Lung (tissue), 11 donors: ENCODE measurements at regions not wholly inside any gene's neighbourhood (a gene's known extent, or its start where the extent isn't known, plus 50 kb on each side); places are given as distances from the start of the nearest gene placed in this dataset.

Experiments used
- ATAC-seq: fragments of 200-7000 bp; cut with Tn5 transposase; one replicate; pipeline ENCODE4 v1.9.1; 2020; ENCODE audit warnings: moderate number of reproducible peaks; ENCODE audit not compliant: insufficient read depth, low FRiP score
- DNase-seq, 3 donors: peaks; one replicate each; pipeline ENCODE4 v3.0.0-alpha.2; 2013 to 2017
- H3K27ac ChIP-seq, 2 donors: one replicate each; pipeline ENCODE4 v1.5.1; 2013; ENCODE audit warnings: mild to moderate bottlenecking in 2 of 2, moderate library complexity in 2 of 2, control low read depth in 1 of 2, inconsistent platforms in 1 of 2, low read depth in 1 of 2, low read length in 1 of 2
- H3K27me3 ChIP-seq, 3 donors: one replicate each; pipeline ENCODE4 v1.5.1; 2013; ENCODE audit warnings: low read length in 2 of 3; ENCODE audit not compliant: control insufficient read depth in 3 of 3, insufficient read depth in 3 of 3
- H3K36me3 ChIP-seq, 4 donors: one replicate each; pipeline ENCODE4 v1.5.1; 2013; ENCODE audit warnings: low read length in 4 of 4, mild to moderate bottlenecking in 1 of 4, moderate library complexity in 1 of 4; ENCODE audit not compliant: control insufficient read depth in 4 of 4, insufficient read depth in 4 of 4
- H3K4me1 ChIP-seq, 5 donors: one replicate each; pipeline ENCODE4 v1.5.1; 2013; ENCODE audit warnings: low read length in 5 of 5, mild to moderate bottlenecking in 2 of 5, moderate library complexity in 1 of 5; ENCODE audit not compliant: control insufficient read depth in 5 of 5, insufficient read depth in 5 of 5
- H3K4me3 ChIP-seq: one replicate; pipeline ENCODE4 v1.5.1; 2013; ENCODE audit warnings: mild to moderate bottlenecking, control low read depth, moderate library complexity
- H3K9ac ChIP-seq, 2 donors: one replicate each; pipeline ENCODE4 v1.5.1; 2013; ENCODE audit warnings: low read length in 2 of 2, control low read depth in 1 of 2; ENCODE audit not compliant: insufficient read depth in 1 of 2
- H3K9me3 ChIP-seq, 4 donors: one replicate each; pipeline ENCODE4 v1.5.1; 2013; ENCODE audit warnings: low read length in 3 of 4, mild to moderate bottlenecking in 1 of 4, moderate library complexity in 1 of 4; ENCODE audit not compliant: control insufficient read depth in 4 of 4, insufficient read depth in 3 of 4
- CTCF ChIP-seq: IDR thresholded peaks from 2 replicates; pipeline ENCODE4 v1.5.1; 2012; ENCODE audit warnings: mild to moderate bottlenecking; ENCODE audit errors: control extremely low read depth, extremely low read depth
- WGBS, 2 donors: extraction: QIAGEN DNeasy Blood & Tissue Kit; methylation state at CpG; one replicate each; pipeline ENCODE4 v1.1.7; 2013; 5-methylcytosine and 5-hydroxymethylcytosine counted together
- donor health status: control.
- donor health status: control.
- donor health status: Bipolar disorder and iron deficiency.
- donor health status: healthy.
- donor health status: DM: yes; HTN: yes; CAD: no.

DNA sequence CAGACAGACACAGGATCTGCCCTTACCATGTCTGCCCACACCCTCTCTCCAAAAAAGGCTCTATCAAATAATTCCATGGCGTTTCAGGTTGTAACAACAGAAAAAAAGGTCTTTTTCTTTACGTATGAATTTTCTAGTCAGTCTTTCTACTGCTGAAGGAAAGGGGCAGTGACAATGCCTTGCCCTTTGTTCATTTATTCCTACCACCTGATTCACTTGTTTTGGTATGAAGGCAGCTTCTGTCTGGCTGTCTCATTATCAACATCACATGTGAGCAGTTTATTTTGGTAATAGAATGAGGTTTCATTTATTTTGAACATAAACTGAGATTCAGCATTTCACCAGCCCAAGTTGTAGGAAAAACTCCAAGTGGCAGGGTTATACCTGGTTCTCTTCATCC, 94.3 kb upstream of the KLF7 start:
- H3K27me3 ChIP-seq: peaks cover 0 to 5% (median 0%) of the 10 kb centered on the region in 3 donors
- H3K9me3 ChIP-seq: no peaks in the 10 kb centered on the region
- no peaks in the 10 kb centered on the region for H3K36me3 ChIP-seq
- no peak overlapping the region for H3K4me3 ChIP-seq
- ATAC-seq: no peak
- H3K4me1 ChIP-seq: peaks cover 0 to 20% (median 0%) of the 10 kb centered on the region in 5 donors
- 93 to 96% methylated on average over 2 of the region's 2 CpGs for WGBS, 2 donors
- TF ChIP-seq CTCF: no peak
- no peak overlapping the region for H3K27ac ChIP-seq
- H3K9ac ChIP-seq: no peak overlapping the region
- DNase-seq: no peak

DNA sequence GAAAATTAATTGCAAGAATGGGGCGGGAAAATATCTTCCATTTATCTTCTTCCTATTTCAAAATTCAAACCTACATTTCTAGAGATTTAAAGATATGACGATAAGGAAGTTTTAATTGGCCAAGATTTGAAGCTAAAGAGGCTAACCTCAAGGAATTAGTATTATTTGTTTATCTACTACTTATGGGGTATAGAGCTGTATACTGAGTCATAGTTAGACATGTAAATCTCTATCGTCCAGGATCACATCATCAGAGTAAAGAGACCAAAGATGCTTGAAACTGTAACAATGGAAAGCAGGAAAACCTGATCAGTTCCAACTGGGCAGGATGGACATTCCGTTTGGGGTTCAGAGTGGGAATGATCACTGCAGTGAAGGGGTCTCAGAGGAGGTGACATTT, 95.2 kb upstream of the KLF7 start:
- Histone ChIP-seq H3K9ac (no peak overlapping the region), H3K27me3 (peaks cover 0 to 5% (median 0%) of the 10 kb centered on the region in 3 donors), H3K36me3 (no peaks in the 10 kb centered on the region), H3K4me3 (no peak overlapping the region), H3K9me3 (no peaks in the 10 kb centered on the region), H3K4me1 (peaks cover 0 to 20% (median 0%) of the 10 kb centered on the region in 5 donors), H3K27ac (no peak overlapping the region)
- WGBS, 2 donors: 87 to 92% methylated on average over 4 of the region's 4 CpGs
- no peak for ATAC-seq
- DNase-seq: no peak
- TF ChIP-seq CTCF: no peak

GRCh38 chr2:207264310-207264709, 98.6 kb upstream of the KLF7 start:
- 89 to 90% methylated on average over 2 of the region's 2 CpGs for WGBS, 2 donors
- TF ChIP-seq CTCF: no peak
- Histone ChIP-seq H3K4me1 (peaks cover 0 to 1% (median 0%) of the 10 kb centered on the region in 5 donors), H3K36me3 (no peaks in the 10 kb centered on the region), H3K27ac (no peak overlapping the region), H3K27me3 (no peaks in the 10 kb centered on the region), H3K9ac (no peak overlapping the region), H3K4me3 (no peak overlapping the region), H3K9me3 (no peaks in the 10 kb centered on the region)
- ATAC-seq (no peak), DNase-seq (no peak)

DNA sequence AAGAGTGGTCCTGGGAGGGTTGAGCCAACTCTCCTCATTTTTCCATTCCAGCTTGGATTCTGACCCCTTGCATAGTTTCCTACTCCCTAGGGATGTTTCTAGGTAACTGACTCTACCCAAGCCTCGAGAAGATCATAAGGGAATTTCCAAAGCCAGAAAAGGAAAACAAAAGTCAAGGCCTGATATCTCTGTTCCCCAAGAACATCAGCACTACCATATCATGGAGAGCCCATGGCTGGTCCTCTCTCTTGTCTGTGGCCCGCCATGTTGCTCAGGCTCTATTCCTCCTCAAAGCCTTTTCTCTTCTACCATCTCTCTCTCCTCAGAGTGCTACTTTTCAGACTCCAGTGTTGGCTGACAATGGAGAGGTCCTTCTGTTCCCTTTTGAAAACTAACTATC, 99.6 kb upstream of the KLF7 start:
- H3K4me3 ChIP-seq: no peak overlapping the region
- H3K36me3 ChIP-seq: no peaks in the 10 kb centered on the region
- no peak overlapping the region for H3K9ac ChIP-seq
- no peak overlapping the region for H3K27ac ChIP-seq
- no peak for TF ChIP-seq CTCF
- H3K9me3 ChIP-seq: no peaks in the 10 kb centered on the region
- WGBS, 2 donors: 82 to 96% methylated on average over 2 of the region's 2 CpGs
- peaks cover 0 to 6% (median 0%) of the 10 kb centered on the region in 5 donors for H3K4me1 ChIP-seq
- DNase-seq: no peak
- ATAC-seq: no peak
- H3K27me3 ChIP-seq: no peaks in the 10 kb centered on the region
